ENCODE measurements at regions not wholly inside any gene's neighbourhood (a gene's known extent, or its start where the extent isn't known, plus 50 kb on each side); places are given as distances from the start of the nearest gene placed in this dataset.

DNA sequence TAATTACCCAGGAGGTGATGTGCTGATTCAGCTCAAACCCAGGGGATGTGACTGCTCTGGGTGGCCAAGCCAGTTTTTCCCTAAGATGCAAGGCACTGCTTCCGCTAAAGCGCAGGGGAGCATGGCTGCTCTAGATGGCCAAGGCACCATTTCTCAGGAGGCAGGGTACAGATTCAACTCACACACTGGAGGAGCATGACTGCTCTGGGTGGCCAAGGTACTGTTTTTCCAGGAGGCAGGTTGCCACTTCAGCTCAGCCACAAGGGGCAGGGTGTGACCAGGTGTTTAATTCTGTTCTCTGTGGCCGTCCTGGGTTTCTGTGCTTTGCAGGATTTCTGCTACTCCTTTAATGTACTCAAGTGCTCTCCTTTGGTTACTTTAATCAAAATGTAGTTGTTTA, 659.3 kb upstream of the ARRDC4 start:
- H3K9me3 ChIP-seq (replicated peaks in 1 of 3): peaks cover 0 to 5% (median 0%) of the 10 kb centered on the region in 3 donors
- no peaks in the 10 kb centered on the region for H3K4me1 ChIP-seq (replicated peaks in 1 of 2)
- TF ChIP-seq POLR2A (IDR thresholded peaks at IDR 0.05): no peak
- TF ChIP-seq, protein P1, sequence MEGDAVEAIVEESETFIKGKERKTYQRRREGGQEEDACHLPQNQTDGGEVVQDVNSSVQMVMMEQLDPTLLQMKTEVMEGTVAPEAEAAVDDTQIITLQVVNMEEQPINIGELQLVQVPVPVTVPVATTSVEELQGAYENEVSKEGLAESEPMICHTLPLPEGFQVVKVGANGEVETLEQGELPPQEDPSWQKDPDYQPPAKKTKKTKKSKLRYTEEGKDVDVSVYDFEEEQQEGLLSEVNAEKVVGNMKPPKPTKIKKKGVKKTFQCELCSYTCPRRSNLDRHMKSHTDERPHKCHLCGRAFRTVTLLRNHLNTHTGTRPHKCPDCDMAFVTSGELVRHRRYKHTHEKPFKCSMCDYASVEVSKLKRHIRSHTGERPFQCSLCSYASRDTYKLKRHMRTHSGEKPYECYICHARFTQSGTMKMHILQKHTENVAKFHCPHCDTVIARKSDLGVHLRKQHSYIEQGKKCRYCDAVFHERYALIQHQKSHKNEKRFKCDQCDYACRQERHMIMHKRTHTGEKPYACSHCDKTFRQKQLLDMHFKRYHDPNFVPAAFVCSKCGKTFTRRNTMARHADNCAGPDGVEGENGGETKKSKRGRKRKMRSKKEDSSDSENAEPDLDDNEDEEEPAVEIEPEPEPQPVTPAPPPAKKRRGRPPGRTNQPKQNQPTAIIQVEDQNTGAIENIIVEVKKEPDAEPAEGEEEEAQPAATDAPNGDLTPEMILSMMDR (IDR thresholded peaks at IDR 0.05): no peak
- no peak overlapping the region for H3K4me3 ChIP-seq
- 71 to 98% (median 83%) methylated on average over 1 to 3 of the region's 3 CpGs for WGBS, 4 donors
- intact Hi-C loops (cut with DNase I): no loop called here
- no peak for DNase-seq
- H3K27ac ChIP-seq: no peak overlapping the region
- no peaks in the 10 kb centered on the region for H3K36me3 ChIP-seq (replicated peaks in 1 of 2)
- no peaks in the 10 kb centered on the region for H3K27me3 ChIP-seq

DNA sequence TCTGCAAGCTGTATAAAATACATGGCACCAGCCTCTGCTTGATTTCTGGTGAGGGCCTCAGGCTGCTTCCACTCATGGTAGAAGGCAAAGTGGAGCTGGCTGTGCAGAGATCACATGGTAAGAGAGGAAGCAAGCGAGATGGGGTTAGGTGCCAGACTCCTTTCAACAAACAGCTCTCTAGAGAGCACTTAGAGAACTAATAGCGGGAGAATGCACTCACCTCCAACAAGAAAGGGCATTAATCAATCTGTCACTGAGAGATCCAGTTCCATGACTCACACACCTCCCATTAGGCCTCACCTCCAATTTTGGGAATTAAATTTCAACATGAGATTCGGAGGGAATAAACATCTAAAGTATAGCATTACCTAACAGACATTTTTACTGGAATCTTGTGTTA, 644.1 kb upstream of the ARRDC4 start:
- Histone ChIP-seq H3K4me3 (no peak overlapping the region), H3K27ac (no peak overlapping the region), H3K9me3 (replicated peaks in 1 of 3) (no peaks in the 10 kb centered on the region), H3K27me3 (no peaks in the 10 kb centered on the region), H3K36me3 (replicated peaks in 1 of 2) (no peaks in the 10 kb centered on the region), H3K4me1 (replicated peaks in 1 of 2) (no peaks in the 10 kb centered on the region)
- WGBS, 4 donors: 62 to 77% (median 68%) methylated on average over 3 of the region's 3 CpGs
- TF ChIP-seq, protein P1 (IDR thresholded peaks at IDR 0.05): no peak
- TF ChIP-seq POLR2A (IDR thresholded peaks at IDR 0.05): no peak
- intact Hi-C loops (cut with DNase I): no loop called here
- DNase-seq: no peak

DNA sequence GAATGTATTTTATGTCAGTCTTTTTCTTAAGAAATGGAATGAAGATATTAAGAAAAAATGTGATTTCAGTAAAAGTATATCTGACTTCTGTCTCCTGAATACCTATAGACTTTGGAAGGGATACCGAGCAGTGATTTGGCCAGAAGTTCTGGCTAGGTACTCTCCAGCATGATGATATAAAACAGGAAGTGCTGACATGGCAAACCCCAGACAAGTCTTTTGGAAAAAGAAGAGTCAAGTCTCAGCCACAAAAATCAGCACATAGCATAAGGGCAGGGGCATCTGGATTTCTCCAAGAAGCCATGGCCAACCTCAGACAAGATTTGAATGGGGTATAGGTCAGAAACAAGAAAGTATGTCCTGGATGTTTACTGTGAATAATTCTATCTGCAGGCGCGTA, 643.3 kb upstream of the ARRDC4 start:
- intact Hi-C loops (cut with DNase I): no loop called here
- Histone ChIP-seq H3K4me1 (replicated peaks in 1 of 2) (no peaks in the 10 kb centered on the region), H3K27me3 (no peaks in the 10 kb centered on the region), H3K4me3 (no peak overlapping the region), H3K27ac (no peak overlapping the region), H3K36me3 (replicated peaks in 1 of 2) (no peaks in the 10 kb centered on the region), H3K9me3 (replicated peaks in 1 of 3) (no peaks in the 10 kb centered on the region)
- WGBS, 4 donors: 87 to 92% (median 88%) methylated on average over 3 of the region's 3 CpGs
- TF ChIP-seq, protein P1 (IDR thresholded peaks at IDR 0.05): no peak
- TF ChIP-seq POLR2A (IDR thresholded peaks at IDR 0.05): no peak
- DNase-seq: no peak

DNA sequence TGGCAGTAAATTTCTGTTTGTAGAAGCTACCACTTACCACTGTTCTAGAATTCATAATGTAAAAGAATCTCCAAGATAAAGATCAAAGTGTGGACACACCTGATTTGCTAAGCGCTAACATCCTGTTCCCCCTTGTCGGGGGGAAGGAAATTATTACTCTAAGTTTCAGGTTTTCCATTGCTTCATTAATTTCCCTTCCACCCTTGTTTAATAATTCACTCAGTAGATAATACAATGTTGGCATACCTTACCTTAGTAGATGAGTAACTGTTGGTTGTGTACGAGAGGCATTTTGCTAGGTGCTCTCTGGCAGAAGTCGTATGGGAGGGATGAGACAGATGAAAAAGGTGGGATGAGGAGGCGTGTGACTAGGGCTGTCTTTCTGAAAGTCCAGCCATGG, 641.2 kb upstream of the ARRDC4 start:
- no peak for DNase-seq
- H3K27me3 ChIP-seq: no peaks in the 10 kb centered on the region
- WGBS, 4 donors: 77 to 82% (median 80%) methylated on average over 5 of the region's 5 CpGs
- H3K4me3 ChIP-seq: no peak overlapping the region
- no peaks in the 10 kb centered on the region for H3K36me3 ChIP-seq (replicated peaks in 1 of 2)
- intact Hi-C loops (cut with DNase I): no loop called here
- H3K9me3 ChIP-seq (replicated peaks in 1 of 3): no peaks in the 10 kb centered on the region
- no peak overlapping the region for H3K27ac ChIP-seq
- no peak for TF ChIP-seq POLR2A (IDR thresholded peaks at IDR 0.05)
- TF ChIP-seq, protein P1 (IDR thresholded peaks at IDR 0.05): no peak
- H3K4me1 ChIP-seq (replicated peaks in 1 of 2): no peaks in the 10 kb centered on the region
